ENCODE measurements at regions not wholly inside any gene's neighbourhood (a gene's known extent, or its start where the extent isn't known, plus 50 kb on each side); places are given as distances from the start of the nearest gene placed in this dataset.
"Not testable (repeated sequence)": the region's sequence is repeated elsewhere in the genome, so short reads cannot be mapped to it uniquely, and the experiment has no call there.

GRCh38 chr1:199930067-199930466 is 97.4 kb upstream of the NR5A2 start:
- H3K4me1 Mint-ChIP-seq, result peaks cover 9 to 10% (median 9%) of the 10 kb centered on the region in 4 donors
- H3K27ac ChIP-seq (ENCODE audit: low read depth, low read length); POLR2A ChIA-PET (ENCODE audit: partially characterized antibody); H3K4me3 ChIP-seq (ENCODE audit: low read length in 2 of 2); intact Hi-C loops (cut with micrococcal nuclease); H3K27me3 ChIP-seq (ENCODE audit: insufficient read depth, low read length); CTCF ChIA-PET (ENCODE audit: partially characterized antibody); H3K36me3 Mint-ChIP-seq; DNase-seq; H3K9me3 ChIP-seq (ENCODE audit: control insufficient read depth in 1 of 2, low read length in 2 of 2); H3K36me3 ChIP-seq (ENCODE audit: insufficient read depth, low read length); H3K27me3 Mint-ChIP-seq; H3K4me1 ChIP-seq (ENCODE audit: insufficient read depth, low read length); H3K27ac Mint-ChIP-seq; H3K4me3 Mint-ChIP-seq; H3K9me3 Mint-ChIP-seq: not testable (repeated sequence)

GRCh38 chr1:199931666-199932377 is 95.7 kb upstream of the NR5A2 start:
- POLR2A ChIA-PET (ENCODE audit: partially characterized antibody), result no interaction called here

GRCh38 chr1:199932462-199932861 is 95.0 kb upstream of the NR5A2 start:
- no peaks in the 10 kb centered on the region for H3K36me3 ChIP-seq (ENCODE audit: insufficient read depth, low read length)
- Mint-ChIP-seq H3K4me1 (peaks cover 9 to 10% (median 9%) of the 10 kb centered on the region in 4 donors), H3K36me3 (no peaks in the 10 kb centered on the region), H3K27ac (peak overlapping the region in 3 of 7 donors; percentile 58 to 85 (median 82)), H3K27me3 (peaks cover under 1 to 10% of the 10 kb centered on the region in 2 donors), H3K4me3 (peak overlapping the region; percentile 73 to 86 (median 78)), H3K9me3 (peaks cover 0 to 3% (median 0%) of the 10 kb centered on the region in 8 donors)
- H3K27me3 ChIP-seq (ENCODE audit: insufficient read depth, low read length), result peaks cover 4% of the 10 kb centered on the region
- no peak overlapping the region for H3K4me3 ChIP-seq (ENCODE audit: low read length in 2 of 2)
- DNase-seq, result no peak
- no peaks in the 10 kb centered on the region for H3K4me1 ChIP-seq (ENCODE audit: insufficient read depth, low read length)
- ChIA-PET CTCF (ENCODE audit: partially characterized antibody) (no interaction called here), POLR2A (ENCODE audit: partially characterized antibody) (no interaction called here)
- intact Hi-C loops (cut with micrococcal nuclease), result no loop called here
- H3K9me3 ChIP-seq (ENCODE audit: control insufficient read depth in 1 of 2, low read length in 2 of 2), result no peaks in the 10 kb centered on the region
- H3K27ac ChIP-seq (ENCODE audit: low read depth, low read length), result no peak overlapping the region

More at GRCh38 chr1:199931666-199932377, 95.7 kb upstream of the NR5A2 start:
- CTCF ChIA-PET (ENCODE audit: partially characterized antibody), result no interaction called here
- H3K27me3 ChIP-seq (ENCODE audit: insufficient read depth, low read length), result peaks cover 4% of the 10 kb centered on the region
- peak in 3 of 5 donors; percentile 13 to 18 (median 16) for DNase-seq
- Mint-ChIP-seq H3K4me3 (peak overlapping the region; percentile 73 to 86 (median 78)), H3K36me3 (no peaks in the 10 kb centered on the region), H3K27ac (peak overlapping the region in 6 of 7 donors; percentile 6 to 85 (median 43)), H3K9me3 (peaks cover 0 to 3% (median 0%) of the 10 kb centered on the region in 8 donors), H3K27me3 (peaks cover 0 to 10% of the 10 kb centered on the region in 2 donors), H3K4me1 (peaks cover 9 to 10% (median 9%) of the 10 kb centered on the region in 4 donors)
- no peaks in the 10 kb centered on the region for H3K9me3 ChIP-seq (ENCODE audit: control insufficient read depth in 1 of 2, low read length in 2 of 2)
- H3K27ac ChIP-seq (ENCODE audit: low read depth, low read length), result no peak overlapping the region
- intact Hi-C loops (cut with micrococcal nuclease), result no loop called here
- no peaks in the 10 kb centered on the region for H3K36me3 ChIP-seq (ENCODE audit: insufficient read depth, low read length)
- H3K4me1 ChIP-seq (ENCODE audit: insufficient read depth, low read length), result no peaks in the 10 kb centered on the region
- no peak overlapping the region for H3K4me3 ChIP-seq (ENCODE audit: low read length in 2 of 2)

- intact Hi-C loops (cut with micrococcal nuclease), result no loop called here
- H3K27me3 ChIP-seq (ENCODE audit: insufficient read depth, low read length), result peaks cover 4% of the 10 kb centered on the region
- H3K4me1 Mint-ChIP-seq, result peaks cover 13 to 18% (median 15%) of the 10 kb centered on the region in 4 donors
- H3K27me3 Mint-ChIP-seq, result peaks cover 9 to 16% of the 10 kb centered on the region in 2 donors
- no peak for DNase-seq
- peaks cover 0 to 2% (median 0%) of the 10 kb centered on the region in 8 donors for H3K9me3 Mint-ChIP-seq
- ChIA-PET CTCF (ENCODE audit: partially characterized antibody) (no interaction called here), POLR2A (ENCODE audit: partially characterized antibody) (no interaction called here)
- no peak overlapping the region for H3K4me3 ChIP-seq (ENCODE audit: low read length in 2 of 2)
- H3K4me1 ChIP-seq (ENCODE audit: insufficient read depth, low read length), result no peaks in the 10 kb centered on the region
- H3K36me3 ChIP-seq (ENCODE audit: insufficient read depth, low read length), result no peaks in the 10 kb centered on the region
- no peaks in the 10 kb centered on the region for H3K36me3 Mint-ChIP-seq
- no peaks in the 10 kb centered on the region for H3K9me3 ChIP-seq (ENCODE audit: control insufficient read depth in 1 of 2, low read length in 2 of 2)
- no peak overlapping the region for H3K27ac ChIP-seq (ENCODE audit: low read depth, low read length)
- H3K4me3 Mint-ChIP-seq, result no peak overlapping the region
- H3K27ac Mint-ChIP-seq, result no peak overlapping the region
Measured at GRCh38 chr1:199936441-199936840, 91.1 kb upstream of the NR5A2 start.

- CTCF ChIA-PET (ENCODE audit: partially characterized antibody), result interaction anchor here (0.8 kb wide), 1 partner anchor 10 kb away, joined by 3 read pairs; no protein-coding TSS in a partner anchor
Measured at GRCh38 chr1:199937161-199937560, 90.3 kb upstream of the NR5A2 start.

GRCh38 chr1:199937661-199938060 is 89.8 kb upstream of the NR5A2 start:
- Histone ChIP-seq H3K4me1 (ENCODE audit: insufficient read depth, low read length) (peaks cover 6% of the 10 kb centered on the region), H3K9me3 (ENCODE audit: control insufficient read depth in 1 of 2, low read length in 2 of 2) (no peaks in the 10 kb centered on the region), H3K4me3 (ENCODE audit: low read length in 2 of 2) (no peak overlapping the region), H3K27me3 (ENCODE audit: insufficient read depth, low read length) (peaks cover 4% of the 10 kb centered on the region), H3K36me3 (ENCODE audit: insufficient read depth, low read length) (no peaks in the 10 kb centered on the region), H3K27ac (ENCODE audit: low read depth, low read length) (no peak overlapping the region)
- ChIA-PET POLR2A (ENCODE audit: partially characterized antibody) (no interaction called here), CTCF (ENCODE audit: partially characterized antibody) (interaction anchor here (0.8 kb wide), 1 partner anchor 9 kb away, joined by 3 read pairs; no protein-coding TSS in a partner anchor)
- Mint-ChIP-seq H3K27ac (no peak overlapping the region), H3K9me3 (peaks cover 0 to 2% (median 0%) of the 10 kb centered on the region in 8 donors), H3K36me3 (no peaks in the 10 kb centered on the region), H3K4me3 (no peak overlapping the region), H3K4me1 (peaks cover 7 to 17% (median 12%) of the 10 kb centered on the region in 4 donors), H3K27me3 (peaks cover 9 to 16% of the 10 kb centered on the region in 2 donors)
- no peak for DNase-seq
- intact Hi-C loops (cut with micrococcal nuclease), result no loop called here

More at GRCh38 chr1:199937161-199937560, 90.3 kb upstream of the NR5A2 start:
- peaks cover 11 to 20% (median 15%) of the 10 kb centered on the region in 4 donors for H3K4me1 Mint-ChIP-seq
- Histone ChIP-seq H3K27me3 (ENCODE audit: insufficient read depth, low read length) (peaks cover 4% of the 10 kb centered on the region), H3K27ac (ENCODE audit: low read depth, low read length) (no peak overlapping the region), H3K4me3 (ENCODE audit: low read length in 2 of 2) (no peak overlapping the region), H3K36me3 (ENCODE audit: insufficient read depth, low read length) (no peaks in the 10 kb centered on the region), H3K9me3 (ENCODE audit: control insufficient read depth in 1 of 2, low read length in 2 of 2) (no peaks in the 10 kb centered on the region), H3K4me1 (ENCODE audit: insufficient read depth, low read length) (peaks cover 6% of the 10 kb centered on the region)
- DNase-seq, result no peak
- H3K4me3 Mint-ChIP-seq, result no peak overlapping the region
- intact Hi-C loops (cut with micrococcal nuclease), result no loop called here
- POLR2A ChIA-PET (ENCODE audit: partially characterized antibody), result no interaction called here
- H3K9me3 Mint-ChIP-seq, result peaks cover 0 to 2% (median 0%) of the 10 kb centered on the region in 8 donors
- no peak overlapping the region for H3K27ac Mint-ChIP-seq
- H3K27me3 Mint-ChIP-seq, result peaks cover 9 to 16% of the 10 kb centered on the region in 2 donors
- H3K36me3 Mint-ChIP-seq, result no peaks in the 10 kb centered on the region

- Histone ChIP-seq H3K4me3 (ENCODE audit: low read length in 2 of 2) (no peak overlapping the region), H3K9me3 (ENCODE audit: control insufficient read depth in 1 of 2, low read length in 2 of 2) (no peaks in the 10 kb centered on the region), H3K4me1 (ENCODE audit: insufficient read depth, low read length) (peaks cover 6% of the 10 kb centered on the region), H3K27me3 (ENCODE audit: insufficient read depth, low read length) (no peaks in the 10 kb centered on the region), H3K36me3 (ENCODE audit: insufficient read depth, low read length) (no peaks in the 10 kb centered on the region), H3K27ac (ENCODE audit: low read depth, low read length) (no peak overlapping the region)
- ChIA-PET CTCF (ENCODE audit: partially characterized antibody) (no interaction called here), POLR2A (ENCODE audit: partially characterized antibody) (no interaction called here)
- no peaks in the 10 kb centered on the region for H3K36me3 Mint-ChIP-seq
- no peak overlapping the region for H3K4me3 Mint-ChIP-seq
- H3K4me1 Mint-ChIP-seq, result peaks cover 7 to 17% (median 11%) of the 10 kb centered on the region in 4 donors
- H3K27me3 Mint-ChIP-seq, result peaks cover 4 to 8% of the 10 kb centered on the region in 2 donors
- H3K9me3 Mint-ChIP-seq, result peaks cover 0 to 2% (median 0%) of the 10 kb centered on the region in 8 donors
- intact Hi-C loops (cut with micrococcal nuclease), result no loop called here
- no peak overlapping the region for H3K27ac Mint-ChIP-seq
- DNase-seq, result no peak
Measured at GRCh38 chr1:199944986-199945385, 82.5 kb upstream of the NR5A2 start.
